Nephron (organoid): ENCODE measurements at regions not wholly inside any gene's neighbourhood (a gene's known extent, or its start where the extent isn't known, plus 50 kb on each side); places are given as distances from the start of the nearest gene placed in this dataset.

Experiments
- H3K27ac Mint-ChIP-seq, 3 experiments: 2 replicates each; pipeline ENCODE4 v1.8.0; 2020; ENCODE audit warnings: mixed read lengths in 3 of 3, mild to moderate bottlenecking in 2 of 3, moderate library complexity in 1 of 3
- H3K27me3 Mint-ChIP-seq: 2 replicates; pipeline ENCODE4 v1.8.0; 2021; ENCODE audit warnings: low read depth, mild to moderate bottlenecking, moderate library complexity, mixed read lengths
- H3K36me3 Mint-ChIP-seq: 2 replicates; pipeline ENCODE4 v1.8.0; 2020; ENCODE audit warnings: low read depth, mixed read lengths
- H3K4me1 Mint-ChIP-seq: 2 replicates; pipeline ENCODE4 v1.8.0; 2020; ENCODE audit warnings: mixed read lengths
- H3K4me3 Mint-ChIP-seq, 3 experiments: 2 replicates each; pipeline ENCODE4 v1.8.0; 2020; ENCODE audit warnings: mild to moderate bottlenecking in 3 of 3, mixed read lengths in 3 of 3, moderate library complexity in 2 of 3
- H3K9me3 Mint-ChIP-seq: 2 replicates; pipeline ENCODE4 v1.8.0; 2020; ENCODE audit warnings: mixed read lengths
- CTCF ChIP-seq, 3 experiments: fragments of 200-600 bp; sonication (generic); IDR thresholded peaks; one replicate each; pipeline ENCODE4 v1.5.0; 2021; ENCODE audit warnings: antibody characterized with exemption in 3 of 3; ENCODE audit not compliant: unreplicated experiment in 3 of 3

GRCh38 chr1:103220631-103221041, 112.3 kb upstream of the COL11A1 start:
- Mint-ChIP-seq H3K9me3 (no peaks in the 10 kb centered on the region), H3K4me1 (peaks cover 4% of the 10 kb centered on the region), H3K27me3 (no peaks in the 10 kb centered on the region), H3K27ac (peak overlapping the region in 1 of 3 experiments; percentile 28), H3K4me3 (no peak overlapping the region), H3K36me3 (no peaks in the 10 kb centered on the region)
- no peak for TF ChIP-seq CTCF (IDR thresholded peaks at IDR 0.05; ENCODE audit: unreplicated experiment in 3 of 3)

GRCh38 chr1:103218821-103219220, 110.5 kb upstream of the COL11A1 start:
- Mint-ChIP-seq H3K36me3 (no peaks in the 10 kb centered on the region), H3K4me3 (no peak overlapping the region), H3K9me3 (no peaks in the 10 kb centered on the region), H3K27ac (no peak overlapping the region), H3K4me1 (peaks cover 4% of the 10 kb centered on the region), H3K27me3 (no peaks in the 10 kb centered on the region)
- TF ChIP-seq CTCF (IDR thresholded peaks at IDR 0.05; ENCODE audit: unreplicated experiment in 3 of 3): no peak

GRCh38 chr1:103218369-103218768, 110.0 kb upstream of the COL11A1 start:
- H3K27ac Mint-ChIP-seq: no peak overlapping the region
- H3K4me1 Mint-ChIP-seq: peaks cover 4% of the 10 kb centered on the region
- no peaks in the 10 kb centered on the region for H3K27me3 Mint-ChIP-seq
- H3K9me3 Mint-ChIP-seq: no peaks in the 10 kb centered on the region
- H3K36me3 Mint-ChIP-seq: no peaks in the 10 kb centered on the region
- TF ChIP-seq CTCF (IDR thresholded peaks at IDR 0.05; ENCODE audit: unreplicated experiment in 3 of 3): no peak
- no peak overlapping the region for H3K4me3 Mint-ChIP-seq

- H3K27ac Mint-ChIP-seq: no peak overlapping the region
- no peaks in the 10 kb centered on the region for H3K9me3 Mint-ChIP-seq
- TF ChIP-seq CTCF (IDR thresholded peaks at IDR 0.05; ENCODE audit: unreplicated experiment in 3 of 3): no peak
- H3K27me3 Mint-ChIP-seq: no peaks in the 10 kb centered on the region
- H3K4me1 Mint-ChIP-seq: no peaks in the 10 kb centered on the region
- no peak overlapping the region for H3K4me3 Mint-ChIP-seq
- H3K36me3 Mint-ChIP-seq: no peaks in the 10 kb centered on the region
These were observed 102.8 kb upstream of the COL11A1 start for GRCh38 chr1:103211073-103211472.

GRCh38 chr1:103208844-103209243, 100.5 kb upstream of the COL11A1 start:
- H3K9me3 Mint-ChIP-seq: no peaks in the 10 kb centered on the region
- H3K4me3 Mint-ChIP-seq: no peak overlapping the region
- H3K36me3 Mint-ChIP-seq: no peaks in the 10 kb centered on the region
- H3K4me1 Mint-ChIP-seq: no peaks in the 10 kb centered on the region
- TF ChIP-seq CTCF (IDR thresholded peaks at IDR 0.05; ENCODE audit: unreplicated experiment in 3 of 3): no peak
- no peak overlapping the region for H3K27ac Mint-ChIP-seq
- no peaks in the 10 kb centered on the region for H3K27me3 Mint-ChIP-seq

- TF ChIP-seq CTCF (IDR thresholded peaks at IDR 0.05; ENCODE audit: unreplicated experiment in 3 of 3): no peak
- Mint-ChIP-seq H3K36me3 (no peaks in the 10 kb centered on the region), H3K9me3 (no peaks in the 10 kb centered on the region), H3K4me3 (no peak overlapping the region), H3K27ac (no peak overlapping the region), H3K27me3 (peaks cover 5% of the 10 kb centered on the region), H3K4me1 (no peaks in the 10 kb centered on the region)
These were observed 90.7 kb upstream of the COL11A1 start for GRCh38 chr1:103199001-103199400.
